ENCODE measurements at regions not wholly inside any gene's neighbourhood (a gene's known extent, or its start where the extent isn't known, plus 50 kb on each side); places are given as distances from the start of the nearest gene placed in this dataset.

- Mint-ChIP-seq H3K4me3 (ENCODE audit: unreplicated experiment) (no peak overlapping the region), H3K9me3 (ENCODE audit: unreplicated experiment) (peaks cover 12% of the 10 kb centered on the region), H3K36me3 (ENCODE audit: low read depth, unreplicated experiment) (no peaks in the 10 kb centered on the region), H3K27me3 (ENCODE audit: low read depth, unreplicated experiment) (peaks cover 25% of the 10 kb centered on the region), H3K27ac (ENCODE audit: unreplicated experiment) (no peak overlapping the region), H3K4me1 (ENCODE audit: low read depth, unreplicated experiment) (peaks cover 7% of the 10 kb centered on the region)
- Histone ChIP-seq H3K79me2 (ENCODE audit: insufficient read depth, low read length) (no peaks in the 10 kb centered on the region), H3K4me1 (ENCODE audit: insufficient read depth, low read length) (no peaks in the 10 kb centered on the region), H3K36me3 (ENCODE audit: insufficient read depth, low read length) (no peaks in the 10 kb centered on the region), H3K9ac (ENCODE audit: low read length) (no peak overlapping the region), H3K9me3 (ENCODE audit: insufficient read depth, low read depth, low read length) (no peaks in the 10 kb centered on the region), H2AFZ (ENCODE audit: low read depth, low read length) (no peak overlapping the region), H3K4me2 (ENCODE audit: low read length) (no peak overlapping the region), H3K27ac (ENCODE audit: low read depth, low read length) (no peak overlapping the region), H3K27me3 (ENCODE audit: insufficient read depth, low read length) (no peaks in the 10 kb centered on the region), H4K20me1 (ENCODE audit: insufficient read depth, low read length) (no peaks in the 10 kb centered on the region), H3K4me3 (ENCODE audit: insufficient read depth, low read depth, low read length) (no peak overlapping the region)
- DNase-seq (ENCODE audit: low read depth) (no peak), FAIRE-seq (no peak)
- TF ChIP-seq EZH2 (IDR thresholded peaks at IDR 0.05; ENCODE audit: insufficient read depth, low read length) = no peak
- no peak for TF ChIP-seq CTCF (IDR thresholded peaks at IDR 0.05; ENCODE audit: insufficient read depth, low read depth, low read length)
Measured at GRCh38 chr2:41895334-41895664, 152.5 kb upstream of the PKDCC start.

GRCh38 chr2:41896186-41896846 lies 151.5 kb upstream of the PKDCC start:
- H3K27me3 ChIP-seq (ENCODE audit: insufficient read depth, low read length) = no peaks in the 10 kb centered on the region
- H2AFZ ChIP-seq (ENCODE audit: low read depth, low read length) = no peak overlapping the region
- H3K9ac ChIP-seq (ENCODE audit: low read length) = no peak overlapping the region
- no peak for FAIRE-seq
- no peaks in the 10 kb centered on the region for H3K4me1 ChIP-seq (ENCODE audit: insufficient read depth, low read length)
- no peak overlapping the region for H3K4me3 ChIP-seq (ENCODE audit: insufficient read depth, low read depth, low read length)
- no peaks in the 10 kb centered on the region for H3K79me2 ChIP-seq (ENCODE audit: insufficient read depth, low read length)
- H3K27ac ChIP-seq (ENCODE audit: low read depth, low read length) = no peak overlapping the region
- H3K4me3 Mint-ChIP-seq (ENCODE audit: unreplicated experiment) = no peak overlapping the region
- no peak overlapping the region for H3K27ac Mint-ChIP-seq (ENCODE audit: unreplicated experiment)
- no peaks in the 10 kb centered on the region for H3K36me3 ChIP-seq (ENCODE audit: insufficient read depth, low read length)
- H3K4me2 ChIP-seq (ENCODE audit: low read length) = no peak overlapping the region
- TF ChIP-seq EZH2 (IDR thresholded peaks at IDR 0.05; ENCODE audit: insufficient read depth, low read length) = no peak
- no peak for TF ChIP-seq CTCF (IDR thresholded peaks at IDR 0.05; ENCODE audit: insufficient read depth, low read depth, low read length)
- peaks cover 7% of the 10 kb centered on the region for H3K4me1 Mint-ChIP-seq (ENCODE audit: low read depth, unreplicated experiment)
- H3K9me3 ChIP-seq (ENCODE audit: insufficient read depth, low read depth, low read length) = no peaks in the 10 kb centered on the region
- DNase-seq (ENCODE audit: low read depth) = no peak
- no peaks in the 10 kb centered on the region for H4K20me1 ChIP-seq (ENCODE audit: insufficient read depth, low read length)
- H3K9me3 Mint-ChIP-seq (ENCODE audit: unreplicated experiment) = peaks cover 12% of the 10 kb centered on the region
- H3K36me3 Mint-ChIP-seq (ENCODE audit: low read depth, unreplicated experiment) = no peaks in the 10 kb centered on the region
- H3K27me3 Mint-ChIP-seq (ENCODE audit: low read depth, unreplicated experiment) = peaks cover 18% of the 10 kb centered on the region

GRCh38 chr2:41899189-41899588 lies 148.6 kb upstream of the PKDCC start:
- Histone ChIP-seq H3K79me2 (ENCODE audit: insufficient read depth, low read length) (no peaks in the 10 kb centered on the region), H3K9me3 (ENCODE audit: insufficient read depth, low read depth, low read length) (no peaks in the 10 kb centered on the region), H3K4me1 (ENCODE audit: insufficient read depth, low read length) (no peaks in the 10 kb centered on the region), H3K27me3 (ENCODE audit: insufficient read depth, low read length) (no peaks in the 10 kb centered on the region), H3K27ac (ENCODE audit: low read depth, low read length) (no peak overlapping the region), H4K20me1 (ENCODE audit: insufficient read depth, low read length) (no peaks in the 10 kb centered on the region), H3K36me3 (ENCODE audit: insufficient read depth, low read length) (no peaks in the 10 kb centered on the region), H3K9ac (ENCODE audit: low read length) (no peak overlapping the region), H2AFZ (ENCODE audit: low read depth, low read length) (no peak overlapping the region), H3K4me2 (ENCODE audit: low read length) (no peak overlapping the region), H3K4me3 (ENCODE audit: insufficient read depth, low read depth, low read length) (no peak overlapping the region)
- Mint-ChIP-seq H3K36me3 (ENCODE audit: low read depth, unreplicated experiment) (no peaks in the 10 kb centered on the region), H3K9me3 (ENCODE audit: unreplicated experiment) (peaks cover 4% of the 10 kb centered on the region), H3K4me1 (ENCODE audit: low read depth, unreplicated experiment) (no peaks in the 10 kb centered on the region), H3K27me3 (ENCODE audit: low read depth, unreplicated experiment) (peaks cover 29% of the 10 kb centered on the region), H3K4me3 (ENCODE audit: unreplicated experiment) (no peak overlapping the region), H3K27ac (ENCODE audit: unreplicated experiment) (no peak overlapping the region)
- DNase-seq (ENCODE audit: low read depth) = no peak
- TF ChIP-seq CTCF (IDR thresholded peaks at IDR 0.05; ENCODE audit: insufficient read depth, low read depth, low read length) (no peak), EZH2 (IDR thresholded peaks at IDR 0.05; ENCODE audit: insufficient read depth, low read length) (no peak)
- no peak for FAIRE-seq

Data from astrocyte (in vitro differentiated cells and primary cell).